Keratinocyte (primary cell): ENCODE measurements at regions not wholly inside any gene's neighbourhood (a gene's known extent, or its start where the extent isn't known, plus 50 kb on each side); places are given as distances from the start of the nearest gene placed in this dataset.

ENCODE experiments used
- DNase-seq: peaks from one replicate; pipeline ENCODE4 v3.0.0-alpha.2; 2011; ENCODE audit warnings: low read depth, missing footprints, low spot score
- FAIRE-seq: peaks from 2 replicates; lab custom pipeline; 2011; peaks lifted over from hg19 to GRCh38; lab: Jason Lieb, UNC
- H2AFZ ChIP-seq: 2 replicates; pipeline ENCODE4 v1.6.0; 2012; ENCODE audit warnings: low read length, control low read depth, inconsistent platforms; ENCODE audit not compliant: control insufficient read depth
- H3K27ac ChIP-seq: 2 replicates; pipeline ENCODE4 v1.5.1; 2011; ENCODE audit warnings: low read length; ENCODE audit not compliant: control insufficient read depth, insufficient read depth
- H3K27me3 ChIP-seq: 3 replicates; pipeline ENCODE4 v1.6.0; 2011; ENCODE audit warnings: low read length; ENCODE audit not compliant: control insufficient read depth, insufficient read depth; ENCODE audit errors: extremely low read depth
- H3K36me3 ChIP-seq, 2 experiments: 2 replicates in 1 of 2; 3 replicates in 1 of 2; pipeline ENCODE4 v1.5.1; 2011; ENCODE audit warnings: low read length in 2 of 2, mild to moderate bottlenecking in 1 of 2; ENCODE audit not compliant: control insufficient read depth in 2 of 2, insufficient read depth in 2 of 2; ENCODE audit errors: extremely low read depth in 1 of 2
- H3K4me1 ChIP-seq: 3 replicates; pipeline ENCODE4 v1.5.1; 2011; ENCODE audit warnings: low read length; ENCODE audit not compliant: control insufficient read depth, insufficient read depth; ENCODE audit errors: extremely low read depth
- H3K4me2 ChIP-seq: 3 replicates; pipeline ENCODE4 v1.6.0; 2011; ENCODE audit warnings: low read depth, low read length; ENCODE audit not compliant: control insufficient read depth, insufficient read depth; ENCODE audit errors: extremely low read depth
- H3K4me3 ChIP-seq, 3 experiments: fragments of 200-600 bp in 1 of 3; sonication (generic) in 1 of 3; 2 replicates in 2 of 3; 3 replicates in 1 of 3; pipeline ENCODE4 v1.5.1; 2011 to 2016; ENCODE audit warnings: low read length in 3 of 3, mild to moderate bottlenecking in 3 of 3, control low read depth in 2 of 3, inconsistent platforms in 1 of 3, low read depth in 1 of 3, mixed read lengths in 1 of 3, mixed run types in 1 of 3, moderate library complexity in 1 of 3; ENCODE audit not compliant: control insufficient read depth in 2 of 3, insufficient read depth in 2 of 3; ENCODE audit errors: extremely low read depth in 1 of 3
- H3K79me2 ChIP-seq: 2 replicates; pipeline ENCODE4 v1.6.0; 2012; ENCODE audit warnings: low read length; ENCODE audit not compliant: control insufficient read depth, insufficient read depth
- H3K9ac ChIP-seq: 3 replicates; pipeline ENCODE4 v1.6.0; 2011; ENCODE audit warnings: low read length; ENCODE audit not compliant: control insufficient read depth, insufficient read depth; ENCODE audit errors: extremely low read depth
- H3K9me1 ChIP-seq: 3 replicates; pipeline ENCODE4 v1.6.0; 2011; ENCODE audit warnings: low read length; ENCODE audit not compliant: control insufficient read depth, insufficient read depth; ENCODE audit errors: extremely low read depth
- H3K9me3 ChIP-seq: 2 replicates; pipeline ENCODE4 v1.5.1; 2012; ENCODE audit warnings: low read depth, low read length; ENCODE audit not compliant: control insufficient read depth
- H4K20me1 ChIP-seq: 3 replicates; pipeline ENCODE4 v1.6.0; 2011; ENCODE audit warnings: low read length; ENCODE audit not compliant: control insufficient read depth, insufficient read depth; ENCODE audit errors: extremely low read depth
- CTCF ChIP-seq, 3 experiments: IDR thresholded peaks in 1 of 3; conservative IDR thresholded peaks in 1 of 3; optimal IDR thresholded peaks in 1 of 3; 2 replicates in 2 of 3; 3 replicates in 1 of 3; pipeline versions ENCODE3 to v1.5.1; 2011; ENCODE audit warnings: low read length in 3 of 3, mild to moderate bottlenecking in 3 of 3, moderate library complexity in 2 of 3, control low read depth in 1 of 3, inconsistent platforms in 1 of 3; ENCODE audit not compliant: insufficient read depth in 2 of 3; ENCODE audit errors: extremely low read depth in 1 of 3
- EZH2 ChIP-seq: IDR thresholded peaks from one replicate; pipeline ENCODE4 v1.6.1; 2012; ENCODE audit warnings: inconsistent platforms, mild to moderate bottlenecking, low read length, moderate library complexity
- dilution Hi-C: fragments of 300-500 bp; cut with MboI; formaldehyde crosslinking; loops from one replicate; pipeline ENCODE4 v1.7.0; 2020; ENCODE audit warnings: low sequenced_read_pairs; ENCODE audit not compliant: extremely low pct_ligation_motif_present

- no peak overlapping the region for H3K27ac ChIP-seq
- FAIRE-seq (no peak), DNase-seq (no peak)
- no peak overlapping the region for H2AFZ ChIP-seq
- no peak overlapping the region for H3K9ac ChIP-seq
- H3K27me3 ChIP-seq = no peaks in the 10 kb centered on the region
- no peaks in the 10 kb centered on the region for H3K36me3 ChIP-seq
- dilution Hi-C loops = no loop called here
- H3K4me3 ChIP-seq = no peak overlapping the region
- H4K20me1 ChIP-seq = no peaks in the 10 kb centered on the region
- TF ChIP-seq CTCF (optimal IDR thresholded peaks at IDR 0.05 in 1 of 3, IDR thresholded peaks at IDR 0.05 in 1 of 3, conservative IDR thresholded peaks at IDR 0.05 in 1 of 3; ENCODE audit: extremely low read depth in 1 of 3, insufficient read depth in 2 of 3, low read length in 3 of 3) = no peak
- TF ChIP-seq EZH2 = no peak
- no peak overlapping the region for H3K4me2 ChIP-seq
- H3K4me1 ChIP-seq = peaks cover 21% of the 10 kb centered on the region
- no peaks in the 10 kb centered on the region for H3K9me3 ChIP-seq
- H3K9me1 ChIP-seq = no peaks in the 10 kb centered on the region
- no peaks in the 10 kb centered on the region for H3K79me2 ChIP-seq
These were observed 143.8 kb downstream of the FGF1 start for GRCh38 chr5:142542078-142542477.

- TF ChIP-seq CTCF (optimal IDR thresholded peaks at IDR 0.05 in 1 of 3, IDR thresholded peaks at IDR 0.05 in 1 of 3, conservative IDR thresholded peaks at IDR 0.05 in 1 of 3; ENCODE audit: extremely low read depth in 1 of 3, insufficient read depth in 2 of 3, low read length in 3 of 3) = no peak
- TF ChIP-seq EZH2 = no peak
- Histone ChIP-seq H3K9ac (no peak overlapping the region), H3K4me1 (peaks cover 21% of the 10 kb centered on the region), H3K9me1 (no peaks in the 10 kb centered on the region), H3K9me3 (no peaks in the 10 kb centered on the region), H3K36me3 (no peaks in the 10 kb centered on the region), H3K4me2 (no peak overlapping the region), H3K27me3 (no peaks in the 10 kb centered on the region), H3K4me3 (no peak overlapping the region), H2AFZ (no peak overlapping the region), H4K20me1 (no peaks in the 10 kb centered on the region), H3K79me2 (no peaks in the 10 kb centered on the region), H3K27ac (no peak overlapping the region)
- DNase-seq (no peak), FAIRE-seq (no peak)
- dilution Hi-C loops = no loop called here
These were observed 144.9 kb downstream of the FGF1 start for GRCh38 chr5:142540922-142541422.
